ENCODE measurements at regions not wholly inside any gene's neighbourhood (a gene's known extent, or its start where the extent isn't known, plus 50 kb on each side); places are given as distances from the start of the nearest gene placed in this dataset.

GRCh38 chr6:33860706-33861474 lies 57.1 kb upstream of the MLN start:
- no peak overlapping the region for H3K4me3 ChIP-seq (ENCODE audit: low read depth, low read length)
- no peak for TF ChIP-seq CTCF (IDR thresholded peaks at IDR 0.05; ENCODE audit: borderline replicate concordance, insufficient read depth, low read depth, low read length)

DNA sequence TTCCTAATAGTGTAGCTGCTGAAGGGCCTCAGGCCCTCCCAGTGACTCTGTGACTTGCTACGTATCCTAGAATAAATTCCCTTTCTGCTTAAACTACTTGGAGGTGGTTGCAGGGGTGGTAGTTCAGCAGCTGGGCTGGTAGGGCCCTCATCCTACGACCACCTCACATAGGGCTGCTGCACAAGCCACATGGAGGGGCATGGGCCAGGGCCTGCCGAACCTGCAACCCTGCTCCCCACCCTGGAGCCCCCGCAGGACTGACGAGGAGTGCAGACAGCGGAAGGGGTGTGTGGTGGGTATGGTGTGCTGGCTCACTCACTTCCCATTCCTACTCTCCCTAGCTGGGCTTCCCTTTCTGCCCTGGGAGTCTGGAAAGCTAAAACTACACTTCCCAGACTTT lies 56.2 kb upstream of the MLN start:
- no peak for TF ChIP-seq CTCF (IDR thresholded peaks at IDR 0.05; ENCODE audit: borderline replicate concordance, insufficient read depth, low read depth, low read length)
- no peak overlapping the region for H3K4me3 ChIP-seq (ENCODE audit: low read depth, low read length)

DNA sequence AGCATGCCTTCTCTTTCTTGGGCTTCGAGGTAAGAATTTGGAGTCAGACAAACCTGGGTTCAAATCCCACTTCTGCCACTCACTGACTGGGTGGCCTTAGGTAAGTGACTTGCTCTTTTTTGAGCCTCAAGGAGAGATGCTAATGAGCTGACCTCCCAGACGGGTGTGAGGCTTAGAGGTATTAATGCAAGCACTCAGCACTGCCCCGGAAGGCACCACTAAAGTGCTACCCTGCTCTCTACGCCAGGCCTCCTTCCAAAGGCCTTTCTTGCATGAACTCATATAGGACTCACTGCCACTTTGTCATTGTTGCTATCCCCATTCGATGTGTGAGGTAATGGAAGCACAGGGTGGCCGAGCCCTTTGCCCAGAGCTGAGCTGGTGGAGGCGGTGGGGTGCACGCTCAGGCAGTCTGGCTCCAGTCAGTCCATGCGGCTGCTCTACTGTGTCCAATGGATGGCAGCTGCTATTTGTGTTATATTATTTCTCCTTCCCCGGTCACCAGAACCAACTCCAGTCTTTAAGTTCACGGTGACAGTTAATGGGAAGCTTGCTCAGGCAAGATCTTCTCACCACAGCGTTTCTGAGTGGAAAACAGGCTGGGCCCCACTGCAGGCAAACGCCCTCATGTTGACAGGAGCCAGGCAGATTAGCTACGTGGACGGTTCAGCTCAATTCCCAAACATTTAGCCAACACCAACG lies 55.2 kb upstream of the MLN start:
- TF ChIP-seq CTCF (IDR thresholded peaks at IDR 0.05; ENCODE audit: borderline replicate concordance, insufficient read depth, low read depth, low read length) = no peak
- no peak overlapping the region for H3K4me3 ChIP-seq (ENCODE audit: low read depth, low read length)

- TF ChIP-seq CTCF (IDR thresholded peaks at IDR 0.05; ENCODE audit: borderline replicate concordance, insufficient read depth, low read depth, low read length) = no peak
- no peak overlapping the region for H3K4me3 ChIP-seq (ENCODE audit: low read depth, low read length)
Measured at GRCh38 chr6:33857932-33858475, 54.2 kb upstream of the MLN start.

DNA sequence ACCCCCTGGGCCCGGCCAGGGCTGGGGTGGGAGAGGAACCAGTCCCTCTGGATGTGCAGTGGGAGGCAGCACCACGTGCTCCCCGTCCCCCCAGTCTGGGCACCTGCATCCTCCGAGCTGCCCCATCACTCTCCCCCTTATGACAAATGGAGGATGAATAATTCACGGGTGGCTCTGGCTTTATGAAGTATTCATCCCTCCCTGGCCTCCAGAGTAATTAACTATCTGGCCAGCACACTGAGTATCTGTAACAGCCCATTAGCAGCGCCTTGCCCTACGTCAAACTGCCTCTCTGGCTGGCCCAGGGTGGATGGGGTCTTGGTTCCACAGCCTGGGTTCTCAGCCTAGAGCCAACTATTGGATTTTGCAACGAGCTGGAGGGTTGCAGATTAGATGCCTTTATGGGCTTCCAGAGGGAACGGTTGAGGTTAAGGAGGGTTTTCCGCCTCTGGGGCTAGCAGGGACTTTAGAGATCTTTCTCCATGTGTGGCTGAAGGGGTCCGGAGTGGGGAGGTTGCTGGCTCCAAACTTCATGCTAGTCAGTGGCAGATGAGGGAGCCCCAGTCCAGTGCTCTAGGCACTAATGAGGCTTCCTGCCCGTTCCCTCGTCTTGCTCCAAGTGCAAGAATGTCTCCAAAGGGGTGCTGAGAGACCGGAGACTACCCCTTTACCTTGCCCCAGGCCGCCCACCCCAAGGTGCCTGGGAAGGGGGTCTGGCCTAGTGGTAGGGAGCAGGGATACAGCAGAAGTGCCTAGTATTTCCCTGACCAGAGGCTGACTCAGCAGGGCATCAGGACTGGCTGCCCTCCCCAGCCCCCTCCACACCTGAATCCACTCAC lies 53.5 kb upstream of the MLN start:
- no peak for TF ChIP-seq CTCF (IDR thresholded peaks at IDR 0.05; ENCODE audit: borderline replicate concordance, insufficient read depth, low read depth, low read length)
- H3K4me3 ChIP-seq (ENCODE audit: low read depth, low read length) = no peak overlapping the region

- H3K4me3 ChIP-seq (ENCODE audit: low read depth, low read length) = no peak overlapping the region
- TF ChIP-seq CTCF (IDR thresholded peaks at IDR 0.05; ENCODE audit: borderline replicate concordance, insufficient read depth, low read depth, low read length) = no peak
Measured at GRCh38 chr6:33856655-33857054, 52.9 kb upstream of the MLN start.

Measured in GM12875 (cell line).